GM12892 (cell line): ENCODE measurements at regions not wholly inside any gene's neighbourhood (a gene's known extent, or its start where the extent isn't known, plus 50 kb on each side); places are given as distances from the start of the nearest gene placed in this dataset.

Source experiments
- DNase-seq: peaks from one replicate; pipeline ENCODE4 v3.0.0; 2011; ENCODE audit not compliant: insufficient read length
- FAIRE-seq: peaks from 2 replicates; lab custom pipeline; 2011; peaks lifted over from hg19 to GRCh38; lab: Jason Lieb, UNC
- POLR2A ChIP-seq: IDR thresholded peaks from 2 replicates; pipeline ENCODE4 v1.6.1; 2011; ENCODE audit warnings: low read depth, low read length, control low read depth
- POLR2AphosphoS5 ChIP-seq: IDR thresholded peaks from 2 replicates; pipeline ENCODE4 v1.6.1; 2011; ENCODE audit warnings: low read depth, low read length, control low read depth
- TAF1 ChIP-seq: IDR thresholded peaks from 2 replicates; pipeline ENCODE4 v1.6.1; 2011; ENCODE audit warnings: low read depth, mild to moderate bottlenecking, control low read depth, low read length, borderline replicate concordance

DNA sequence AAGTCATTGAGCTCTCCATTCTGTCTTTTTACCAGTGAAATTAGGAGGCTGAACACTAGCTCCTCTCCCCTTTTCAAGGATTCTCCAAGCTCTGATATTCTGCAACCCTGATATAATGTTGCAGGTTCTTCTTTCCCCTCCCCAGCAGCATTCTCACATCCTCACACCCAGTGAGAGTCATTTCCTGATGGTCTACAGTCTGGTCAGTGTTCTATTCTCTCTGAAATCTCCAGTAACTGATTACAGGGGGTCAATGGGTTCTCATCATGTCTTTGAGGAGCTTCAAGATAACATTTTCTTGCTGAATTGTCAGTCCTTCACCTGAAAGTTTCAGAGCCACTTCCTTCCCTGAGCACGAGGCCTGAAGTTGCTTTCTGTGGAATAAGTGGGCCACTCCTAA is 299.4 kb downstream of the PTEN start:
- no peak for DNase-seq
- peak; percentile 40 for FAIRE-seq
- no peak for TF ChIP-seq POLR2AphosphoS5
- no peak for TF ChIP-seq POLR2A
- TF ChIP-seq TAF1 = no peak

DNA sequence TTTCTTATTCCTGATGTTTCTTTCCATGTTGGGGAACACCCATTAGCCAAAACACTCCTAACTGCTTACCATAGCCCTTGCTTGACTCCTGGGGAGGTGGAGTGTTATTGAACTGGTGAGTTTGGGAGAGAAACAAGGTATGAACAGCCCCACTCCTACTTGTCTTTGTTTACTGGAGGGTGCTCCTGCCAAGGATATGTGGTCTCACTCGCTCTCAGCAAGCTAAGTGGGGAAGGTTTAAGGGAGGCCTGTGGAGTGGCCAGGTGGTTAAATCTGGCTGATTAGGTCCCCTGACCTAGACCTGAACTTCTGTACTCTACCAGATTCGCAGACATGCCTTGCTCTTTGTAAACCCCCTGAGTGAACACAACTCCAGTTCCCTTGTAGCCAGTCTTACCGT is 300.1 kb downstream of the PTEN start:
- DNase-seq (no peak), FAIRE-seq (no peak)
- TF ChIP-seq TAF1 (no peak), POLR2A (no peak)

DNA sequence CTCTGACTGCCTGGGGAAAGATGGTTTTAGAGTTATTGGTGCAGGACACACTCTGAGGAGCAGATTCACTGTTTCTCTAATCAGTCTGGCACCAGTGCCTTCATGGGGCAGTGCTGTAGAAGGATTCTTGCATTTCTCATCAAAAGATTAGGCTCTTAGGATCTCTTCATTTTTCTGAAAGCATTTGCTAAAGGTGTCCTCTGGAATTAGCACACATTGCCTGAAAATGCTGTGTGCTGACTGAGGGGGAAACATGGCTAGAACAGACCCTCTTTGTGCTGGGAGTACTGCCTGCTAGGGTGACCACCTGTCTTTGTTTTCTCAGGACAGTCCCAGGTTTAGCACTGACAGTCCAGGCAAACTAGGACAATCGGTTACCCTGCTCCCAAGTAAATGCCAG is 301.0 kb downstream of the PTEN start:
- DNase-seq = no peak
- no peak for FAIRE-seq
- TF ChIP-seq TAF1 = no peak
- no peak for TF ChIP-seq POLR2A
- TF ChIP-seq POLR2AphosphoS5 = no peak

DNA sequence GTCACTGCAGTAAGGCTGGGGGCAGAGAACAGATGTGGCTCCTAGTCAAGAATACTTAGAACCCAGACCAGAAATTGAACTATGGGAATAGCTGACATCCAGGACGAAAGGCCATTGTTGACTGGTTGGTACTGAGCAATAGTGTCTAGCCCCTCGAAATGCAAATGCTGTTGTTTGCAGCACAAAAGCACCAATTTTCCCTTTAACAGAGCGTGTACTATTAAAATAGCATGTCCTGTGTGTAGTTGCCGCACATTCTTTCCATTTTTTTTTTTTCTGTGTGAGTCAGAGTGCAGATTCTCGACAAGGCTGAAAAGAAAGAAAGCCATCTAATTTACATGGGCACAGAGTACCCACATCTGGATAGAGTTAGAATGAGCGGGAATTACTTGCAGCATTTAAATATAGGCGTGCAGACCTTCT is 302.4 kb downstream of the PTEN start:
- TF ChIP-seq POLR2AphosphoS5 (no peak), TAF1 (no peak), POLR2A (no peak)
- DNase-seq (no peak), FAIRE-seq (no peak)

DNA sequence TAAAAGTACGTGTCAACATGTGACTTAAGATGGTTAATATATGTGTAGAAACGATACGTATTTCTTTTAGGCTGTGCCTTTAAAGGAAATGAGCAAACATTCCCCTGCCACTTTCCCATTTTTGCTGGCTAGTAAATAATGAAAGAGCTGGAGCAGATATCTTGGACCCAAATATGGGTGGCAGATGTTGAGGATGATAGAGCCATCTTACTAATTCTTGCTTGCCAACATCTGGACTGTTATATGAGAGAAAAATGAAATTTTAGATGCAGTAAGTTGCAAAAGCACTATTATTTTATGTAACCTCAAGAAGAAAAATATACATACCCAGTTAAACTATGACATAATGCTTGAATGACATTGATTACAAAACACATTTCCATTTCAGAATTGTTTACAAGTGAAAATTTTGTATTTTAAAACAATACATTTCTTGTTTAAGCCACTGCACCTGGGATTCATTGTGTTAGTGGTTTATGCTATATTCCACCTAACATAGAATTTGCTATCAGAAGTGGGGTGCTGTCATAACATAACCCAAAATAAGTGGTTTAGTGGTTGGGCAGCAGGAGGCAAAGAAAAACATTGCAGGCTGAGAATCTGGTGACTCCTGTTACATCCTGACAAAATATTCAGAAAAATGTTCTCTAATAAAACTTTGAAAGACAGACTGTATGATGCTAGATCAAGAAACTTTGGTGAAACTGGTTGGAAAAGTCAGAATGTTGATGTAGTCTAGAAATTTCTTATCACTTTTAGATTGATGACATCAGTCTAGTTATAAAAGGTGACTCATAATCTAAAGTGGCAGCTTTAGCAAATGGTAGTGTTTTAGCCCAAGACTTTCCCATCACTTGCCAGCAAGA is 305.0 kb downstream of the PTEN start:
- no peak for TF ChIP-seq POLR2A
- no peak for TF ChIP-seq POLR2AphosphoS5
- no peak for TF ChIP-seq TAF1
- no peak for FAIRE-seq
- DNase-seq = no peak

DNA sequence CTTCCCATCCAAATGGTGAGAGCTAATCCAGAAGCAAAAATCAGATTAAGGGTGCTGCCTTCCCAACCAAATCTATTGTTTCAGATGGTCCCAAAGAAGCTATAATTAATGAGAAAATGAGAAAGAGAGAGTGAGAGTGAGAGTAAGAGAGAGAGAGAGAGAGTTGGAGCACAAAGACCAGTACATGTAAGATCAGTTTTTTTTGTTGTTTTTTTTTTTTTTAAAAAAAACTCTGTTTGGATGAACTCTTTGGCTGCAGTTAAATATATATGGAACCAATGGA is 305.6 kb downstream of the PTEN start:
- TF ChIP-seq POLR2AphosphoS5 = no peak
- TF ChIP-seq POLR2A = no peak
- no peak for TF ChIP-seq TAF1
- FAIRE-seq = no peak
- no peak for DNase-seq

DNA sequence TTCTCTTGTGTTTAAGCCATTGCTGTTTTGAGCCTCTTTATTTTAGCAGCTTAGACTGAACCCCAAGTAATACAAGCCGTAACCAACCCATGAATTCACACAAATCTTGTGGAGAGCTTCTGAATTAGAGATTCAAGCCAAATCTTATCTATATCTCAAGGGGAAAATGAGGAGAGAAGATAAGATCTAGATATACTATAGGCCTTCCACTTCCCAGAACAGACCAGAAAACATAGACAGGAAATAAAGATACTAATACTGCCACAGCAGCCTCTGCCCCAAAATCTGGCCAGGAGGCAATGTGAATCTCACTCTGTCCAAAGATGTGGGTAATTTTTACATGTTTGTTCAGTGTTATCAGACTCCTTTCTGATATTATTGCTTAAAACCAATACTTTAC is 307.2 kb downstream of the PTEN start:
- DNase-seq (no peak), FAIRE-seq (no peak)
- no peak for TF ChIP-seq POLR2AphosphoS5
- TF ChIP-seq POLR2A = no peak
- no peak for TF ChIP-seq TAF1

DNA sequence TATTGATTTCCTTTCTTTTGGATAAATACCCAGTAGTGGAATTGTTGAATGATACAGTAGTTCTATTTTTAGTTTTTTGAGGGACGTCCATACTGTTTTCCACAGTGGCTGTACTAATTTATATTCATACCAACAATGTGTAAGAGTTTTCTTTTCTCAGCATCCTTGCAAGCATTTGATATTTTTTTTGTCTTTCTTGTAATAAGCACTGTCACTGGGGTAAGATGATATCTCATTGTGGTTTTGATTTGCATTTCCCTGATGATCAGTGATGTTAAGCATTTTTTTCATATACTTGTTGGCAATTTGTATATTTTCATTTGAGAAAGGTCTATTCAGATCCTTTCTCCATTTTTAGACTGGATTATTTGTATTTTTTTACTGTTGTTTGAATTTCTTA is 308.7 kb downstream of the PTEN start:
- FAIRE-seq = no peak
- no peak for DNase-seq
- TF ChIP-seq POLR2AphosphoS5 = no peak
- TF ChIP-seq POLR2A = no peak
- no peak for TF ChIP-seq TAF1

DNA sequence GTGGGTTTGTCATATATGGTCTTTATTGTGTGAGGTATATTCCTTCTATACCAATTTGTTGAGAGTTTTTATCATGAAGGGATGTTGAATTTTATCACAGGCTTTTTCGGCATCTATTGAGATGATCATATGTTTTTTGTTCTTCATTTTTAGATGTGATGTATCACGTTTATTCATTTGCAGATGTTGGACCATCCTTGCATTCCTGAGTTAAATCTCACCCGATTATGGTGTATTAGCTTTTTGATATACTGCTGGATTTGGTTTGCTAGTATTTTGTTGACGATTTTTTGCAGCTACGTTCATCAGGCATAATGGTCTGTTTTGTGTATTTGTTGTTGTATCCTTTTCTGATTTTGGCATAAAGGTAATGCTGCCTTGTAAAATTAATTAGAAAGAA is 311.0 kb downstream of the PTEN start:
- FAIRE-seq (no peak), DNase-seq (no peak)
- TF ChIP-seq TAF1 (no peak), POLR2A (no peak), POLR2AphosphoS5 (no peak)

DNA sequence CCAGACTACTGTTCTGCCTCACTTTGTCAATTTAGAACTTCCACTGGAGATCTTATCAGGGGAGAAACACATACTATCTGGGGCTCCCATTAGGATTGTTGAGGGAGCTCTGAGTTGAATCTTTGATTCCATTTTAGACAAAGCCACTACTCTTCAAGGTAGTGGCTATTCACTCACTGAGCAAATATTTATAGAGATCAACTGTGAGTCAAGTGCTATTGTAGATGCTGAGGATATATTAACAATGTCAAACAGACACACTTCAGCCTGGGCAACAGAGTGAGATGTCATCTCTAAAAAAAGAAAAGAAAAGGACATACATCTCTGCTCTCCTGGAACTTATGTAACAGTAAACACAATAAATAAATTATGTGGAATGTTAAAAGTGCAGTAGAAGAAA is 315.3 kb downstream of the PTEN start:
- FAIRE-seq (no peak), DNase-seq (no peak)
- no peak for TF ChIP-seq TAF1

DNA sequence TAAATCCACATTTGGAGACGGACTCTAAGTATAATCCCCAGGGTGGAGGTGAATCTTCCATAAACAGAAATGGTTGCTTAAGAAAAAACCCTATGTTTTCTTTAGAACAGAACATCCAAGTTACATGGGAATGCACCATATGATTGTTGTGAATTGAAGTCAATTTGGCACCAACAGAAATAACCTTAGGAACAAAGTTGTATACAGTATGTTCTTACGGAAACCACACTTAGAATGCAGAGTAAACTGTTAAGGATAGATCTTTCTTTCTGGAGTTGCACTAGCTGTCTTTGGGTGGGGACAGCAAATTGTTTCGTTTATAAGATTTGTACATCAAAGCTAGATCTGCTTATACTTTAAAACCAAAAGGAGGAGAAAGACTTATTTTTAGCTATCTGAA is 316.4 kb downstream of the PTEN start:
- TF ChIP-seq TAF1 (no peak), POLR2AphosphoS5 (no peak), POLR2A (no peak)
- DNase-seq = no peak
- peak; percentile 36 for FAIRE-seq

DNA sequence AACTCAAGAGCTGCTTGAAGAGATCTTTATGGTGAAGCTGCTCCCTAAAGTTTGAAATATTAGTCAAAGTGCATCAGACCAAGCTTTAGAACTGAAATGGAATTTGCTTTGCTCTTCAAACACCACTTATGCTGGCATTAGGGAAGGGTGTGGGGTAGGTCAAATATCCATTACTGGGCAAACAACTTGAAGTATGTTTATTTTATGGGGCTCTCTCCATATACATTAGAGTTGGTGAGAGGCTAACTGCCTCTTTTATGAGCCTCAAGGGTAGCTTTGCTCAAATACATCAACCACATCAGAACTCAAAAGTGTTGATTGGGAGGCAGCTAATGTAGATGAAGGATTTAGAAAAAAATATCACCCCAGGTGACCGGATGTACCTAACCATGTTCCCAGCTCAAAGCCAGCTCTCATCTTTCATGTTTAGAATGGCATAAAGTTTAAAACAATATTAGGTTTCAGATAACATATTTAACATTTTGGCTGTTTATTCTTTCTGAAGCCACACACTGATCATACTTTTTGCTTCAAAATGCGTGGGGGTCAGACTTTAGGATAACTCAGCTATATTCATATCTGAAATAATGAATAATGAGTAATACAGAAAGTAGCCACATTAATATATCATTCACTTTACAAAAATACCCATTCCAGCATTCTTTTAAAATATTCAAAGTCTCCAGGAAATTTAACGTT is 318.6 kb downstream of the PTEN start:
- TF ChIP-seq POLR2AphosphoS5 = no peak
- TF ChIP-seq POLR2A = no peak
- TF ChIP-seq TAF1 = no peak
- FAIRE-seq (no peak), DNase-seq (no peak)

DNA sequence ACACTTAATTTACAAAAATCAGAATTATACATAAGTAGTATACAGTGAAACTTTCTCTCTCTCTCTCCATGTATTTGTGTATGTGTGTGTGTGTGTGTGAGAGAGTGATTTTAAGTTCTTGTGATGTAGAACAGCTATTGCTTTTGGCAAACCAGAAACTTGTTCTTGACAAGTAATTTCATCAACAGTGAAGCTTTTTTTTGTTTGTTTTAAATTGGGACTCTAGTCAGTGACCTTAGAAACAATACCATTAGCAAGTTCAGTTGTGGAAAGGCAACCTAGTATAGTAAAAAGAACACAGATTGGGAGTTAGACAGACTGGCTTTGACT is 319.1 kb downstream of the PTEN start:
- FAIRE-seq (no peak), DNase-seq (no peak)
- TF ChIP-seq POLR2AphosphoS5 (no peak), POLR2A (no peak), TAF1 (no peak)
